Kidney (tissue), 13 donors: ENCODE measurements at regions not wholly inside any gene's neighbourhood (a gene's known extent, or its start where the extent isn't known, plus 50 kb on each side); places are given as distances from the start of the nearest gene placed in this dataset.
"Not testable (repeated sequence)": the region's sequence is repeated elsewhere in the genome, so short reads cannot be mapped to it uniquely, and the experiment has no call there.

Experiments used
- DNase-seq, 5 donors: peaks; one replicate each; pipeline ENCODE4 v3.0.0-alpha.2; 2013 to 2020
- FAIRE-seq: peaks from 2 replicates; lab custom pipeline; 2012; peaks lifted over from hg19 to GRCh38; lab: Jason Lieb, UNC
- H3K27ac ChIP-seq, 2 donors: one replicate each; pipeline ENCODE4 v1.7.0; 2013; ENCODE audit warnings: low read depth in 2 of 2, low read length in 2 of 2, inconsistent platforms in 1 of 2
- H3K27me3 ChIP-seq: one replicate; pipeline ENCODE4 v1.7.1; 2013; ENCODE audit warnings: low read length, inconsistent platforms; ENCODE audit not compliant: control insufficient read depth, insufficient read depth
- H3K36me3 ChIP-seq, 3 donors: one replicate each; pipeline versions ENCODE4 v1.7.0 to v1.7.1; 2013; ENCODE audit warnings: low read length in 3 of 3, control low read depth in 1 of 3, inconsistent platforms in 1 of 3; ENCODE audit not compliant: insufficient read depth in 3 of 3, control insufficient read depth in 2 of 3
- H3K4me1 ChIP-seq, 3 donors: one replicate each; pipeline versions ENCODE4 v1.7.0 to v1.7.1; 2013; ENCODE audit warnings: low read length in 3 of 3, inconsistent platforms in 1 of 3, low read depth in 1 of 3; ENCODE audit not compliant: control insufficient read depth in 2 of 3, insufficient read depth in 2 of 3
- H3K4me3 ChIP-seq, 3 donors: one replicate each; pipeline versions ENCODE4 v1.7.0 to v1.8.1; 2013; ENCODE audit warnings: low read length in 3 of 3, control low read depth in 1 of 3, inconsistent platforms in 1 of 3
- H3K9ac ChIP-seq, 3 donors: one replicate each; pipeline versions ENCODE4 v1.7.0 to v1.7.1; 2013; ENCODE audit warnings: low read length in 3 of 3, control low read depth in 1 of 3, inconsistent platforms in 1 of 3
- H3K9me3 ChIP-seq, 3 donors: one replicate each; pipeline versions ENCODE4 v1.7.0 to v1.7.1; 2013; ENCODE audit warnings: low read length in 3 of 3, control low read depth in 1 of 3, inconsistent platforms in 1 of 3; ENCODE audit not compliant: control insufficient read depth in 2 of 3, insufficient read depth in 1 of 3
- intact Hi-C: fragments of 100-400 bp; cut with DNase I; formaldehyde crosslinking; loops from one replicate; pipeline ENCODE4 v1.11.1; 2022
- TF ChIP-seq, protein P1 (sequence below): IDR thresholded peaks from 3 replicates; pipeline ENCODE4 v1.5.1; 2012; ENCODE audit warnings: mild to moderate bottlenecking, moderate library complexity, borderline replicate concordance; ENCODE audit not compliant: insufficient read depth; ENCODE audit errors: extremely low read depth
- donor health status: control.
- donor health status: control.
- donor health status: control.
- donor health status: control.
- donor health status: control.
- donor health status: DM: yes; HTN: yes; CAD: no.
- donor health status: Normal renal cell carcinoma (clear cell type).

GRCh38 chr5:158235159-158235547 is 376.2 kb upstream of the CLINT1 start:
- no peaks in the 10 kb centered on the region for H3K9me3 ChIP-seq
- TF ChIP-seq, protein P1, sequence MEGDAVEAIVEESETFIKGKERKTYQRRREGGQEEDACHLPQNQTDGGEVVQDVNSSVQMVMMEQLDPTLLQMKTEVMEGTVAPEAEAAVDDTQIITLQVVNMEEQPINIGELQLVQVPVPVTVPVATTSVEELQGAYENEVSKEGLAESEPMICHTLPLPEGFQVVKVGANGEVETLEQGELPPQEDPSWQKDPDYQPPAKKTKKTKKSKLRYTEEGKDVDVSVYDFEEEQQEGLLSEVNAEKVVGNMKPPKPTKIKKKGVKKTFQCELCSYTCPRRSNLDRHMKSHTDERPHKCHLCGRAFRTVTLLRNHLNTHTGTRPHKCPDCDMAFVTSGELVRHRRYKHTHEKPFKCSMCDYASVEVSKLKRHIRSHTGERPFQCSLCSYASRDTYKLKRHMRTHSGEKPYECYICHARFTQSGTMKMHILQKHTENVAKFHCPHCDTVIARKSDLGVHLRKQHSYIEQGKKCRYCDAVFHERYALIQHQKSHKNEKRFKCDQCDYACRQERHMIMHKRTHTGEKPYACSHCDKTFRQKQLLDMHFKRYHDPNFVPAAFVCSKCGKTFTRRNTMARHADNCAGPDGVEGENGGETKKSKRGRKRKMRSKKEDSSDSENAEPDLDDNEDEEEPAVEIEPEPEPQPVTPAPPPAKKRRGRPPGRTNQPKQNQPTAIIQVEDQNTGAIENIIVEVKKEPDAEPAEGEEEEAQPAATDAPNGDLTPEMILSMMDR, result no peak
- DNase-seq (peak in 2 of 5 donors; percentile 8 to 11), FAIRE-seq (no peak)
- no peak overlapping the region for H3K27ac ChIP-seq
- no peaks in the 10 kb centered on the region for H3K4me1 ChIP-seq
- no peaks in the 10 kb centered on the region for H3K36me3 ChIP-seq
- no peaks in the 10 kb centered on the region for H3K27me3 ChIP-seq
- no peak overlapping the region for H3K9ac ChIP-seq
- no peak overlapping the region for H3K4me3 ChIP-seq
- intact Hi-C loops, result no loop called here

DNA sequence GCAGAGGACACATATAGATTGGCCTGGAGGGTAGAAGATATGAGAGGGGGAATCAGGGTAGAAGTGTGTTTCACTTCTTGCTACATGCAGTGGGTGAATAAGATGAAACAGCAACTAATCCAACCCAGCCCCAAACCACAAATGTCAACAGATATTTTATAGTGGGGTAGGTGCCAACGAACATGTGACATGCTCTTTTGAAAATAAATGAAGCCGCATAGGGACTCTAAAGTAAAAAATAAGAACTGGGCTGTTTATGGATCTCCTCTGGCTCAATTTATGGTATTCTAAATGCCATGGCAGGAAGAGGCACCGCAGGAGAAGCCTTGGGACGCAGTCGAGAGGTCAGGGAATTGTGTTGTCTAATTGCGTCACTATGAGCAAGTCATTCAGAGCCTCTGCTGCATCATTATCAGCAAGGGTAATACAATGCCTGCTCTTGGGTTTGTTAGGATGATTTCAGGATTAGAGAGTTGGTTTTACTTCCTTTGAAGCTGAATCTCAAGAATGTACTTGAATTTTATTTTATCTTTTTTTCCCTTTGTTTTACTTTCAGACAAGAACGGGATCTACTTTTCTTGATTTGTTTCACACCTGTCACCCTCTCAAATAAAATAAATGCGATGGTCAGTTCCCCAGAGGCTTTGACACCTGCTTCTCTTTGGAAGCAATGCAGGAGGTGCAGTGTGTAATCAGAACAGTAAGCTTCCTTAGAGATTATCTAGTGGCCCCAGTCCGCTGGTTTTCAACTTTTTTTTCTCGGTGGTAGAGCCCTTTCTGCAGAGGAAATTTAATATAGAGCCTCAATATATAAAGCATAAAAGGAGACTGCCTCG is 375.6 kb upstream of the CLINT1 start:
- Histone ChIP-seq H3K4me3 (no peak overlapping the region), H3K27ac (no peak overlapping the region), H3K4me1 (no peaks in the 10 kb centered on the region), H3K27me3 (no peaks in the 10 kb centered on the region), H3K9me3 (no peaks in the 10 kb centered on the region), H3K9ac (no peak overlapping the region), H3K36me3 (no peaks in the 10 kb centered on the region)
- TF ChIP-seq, protein P1, result no peak
- intact Hi-C loops, result no loop called here
- FAIRE-seq (no peak), DNase-seq (no peak)

GRCh38 chr5:158233735-158234322 is 374.9 kb upstream of the CLINT1 start:
- H3K36me3 ChIP-seq, result no peaks in the 10 kb centered on the region
- no peak overlapping the region for H3K4me3 ChIP-seq
- H3K4me1 ChIP-seq, result no peaks in the 10 kb centered on the region
- FAIRE-seq (no peak), DNase-seq (no peak)
- H3K9me3 ChIP-seq, result no peaks in the 10 kb centered on the region
- TF ChIP-seq, protein P1, result no peak
- no peak overlapping the region for H3K27ac ChIP-seq
- no peaks in the 10 kb centered on the region for H3K27me3 ChIP-seq
- no peak overlapping the region for H3K9ac ChIP-seq
- intact Hi-C loops, result no loop called here

DNA sequence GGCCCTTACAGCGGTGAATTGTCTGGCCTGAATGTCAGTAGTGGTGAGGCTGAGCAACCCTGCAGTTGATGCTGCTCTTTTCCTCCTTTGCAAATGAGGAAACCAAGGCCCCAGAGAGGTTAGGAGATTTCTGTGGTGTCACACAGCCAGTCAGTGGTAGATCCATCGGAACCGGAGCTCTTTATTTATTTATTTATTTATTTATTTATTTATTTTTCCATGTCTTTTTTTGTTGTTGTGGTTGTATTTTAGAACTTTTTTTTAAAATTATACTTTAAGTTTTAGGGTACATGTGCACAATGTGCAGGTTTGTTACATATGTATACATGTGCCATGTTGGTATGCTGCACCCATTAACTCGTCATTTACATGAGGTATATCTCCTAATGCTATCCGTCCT is 368.4 kb upstream of the CLINT1 start:
- H3K9ac ChIP-seq, H3K4me1 ChIP-seq, FAIRE-seq, H3K9me3 ChIP-seq, H3K4me3 ChIP-seq, intact Hi-C loops, H3K27me3 ChIP-seq, DNase-seq, H3K36me3 ChIP-seq, H3K27ac ChIP-seq: not testable (repeated sequence)
